HL-60 (cell line): ENCODE measurements at regions not wholly inside any gene's neighbourhood (a gene's known extent, or its start where the extent isn't known, plus 50 kb on each side); places are given as distances from the start of the nearest gene placed in this dataset.

Source experiments
- DNase-seq, 2 experiments: peaks; one replicate each; pipeline ENCODE4 v3.0.0-alpha.2; 2010 to 2020; ENCODE audit warnings: low read depth in 1 of 2, low spot score in 1 of 2
- H3K27ac ChIP-seq: fragments of 250-450 bp; sonication (Bioruptor Pico); replicated peaks from 2 replicates; pipeline ENCODE4 v1.5.1; 2020; ENCODE audit warnings: mild to moderate bottlenecking, moderate library complexity
- H3K27me3 ChIP-seq: fragments of 250-450 bp; sonication (Bioruptor Pico); 2 replicates; pipeline ENCODE4 v1.5.1; 2021; ENCODE audit warnings: mild to moderate bottlenecking, moderate library complexity; ENCODE audit not compliant: insufficient read depth, poor library complexity, severe bottlenecking
- H3K4me3 ChIP-seq: replicated peaks from 2 replicates; pipeline ENCODE4 v1.5.1; 2011; ENCODE audit warnings: mild to moderate bottlenecking, control low read depth, low read length; ENCODE audit not compliant: insufficient read depth
- CTCF ChIP-seq: IDR thresholded peaks from one replicate; pipeline ENCODE4 v1.5.1; 2011; ENCODE audit warnings: low read length, control low read depth, inconsistent platforms; ENCODE audit not compliant: insufficient read depth
- GABPA ChIP-seq: IDR thresholded peaks from 2 replicates; pipeline ENCODE4 v1.6.1; 2012; ENCODE audit warnings: low read depth
- POLR2AphosphoS5 ChIP-seq: IDR thresholded peaks from 2 replicates; pipeline ENCODE4 v1.6.1; 2012; ENCODE audit warnings: low read depth
- REST ChIP-seq: IDR thresholded peaks from 2 replicates; pipeline ENCODE4 v1.6.1; 2012; ENCODE audit warnings: low read depth; ENCODE audit not compliant: insufficient replicate concordance
- SPI1 ChIP-seq: IDR thresholded peaks from 2 replicates; pipeline ENCODE4 v1.6.1; 2012; ENCODE audit warnings: low read depth, mild to moderate bottlenecking, borderline replicate concordance

- no peak for DNase-seq
- Histone ChIP-seq H3K27me3 (no peaks in the 10 kb centered on the region), H3K27ac (no peak overlapping the region), H3K4me3 (no peak overlapping the region)
- TF ChIP-seq POLR2AphosphoS5 (no peak), REST (no peak), CTCF (no peak), GABPA (no peak), SPI1 (no peak)
These were observed 219.1 kb downstream of the SOCS6 start for GRCh38 chr18:70507970-70508369.

- Histone ChIP-seq H3K27me3 (no peaks in the 10 kb centered on the region), H3K27ac (no peak overlapping the region), H3K4me3 (no peak overlapping the region)
- no peak for TF ChIP-seq REST
- no peak for TF ChIP-seq CTCF
- TF ChIP-seq POLR2AphosphoS5 = no peak
- TF ChIP-seq SPI1 = no peak
- TF ChIP-seq GABPA = no peak
- no peak for DNase-seq
These were observed 217.7 kb downstream of the SOCS6 start for GRCh38 chr18:70506511-70506910.

GRCh38 chr18:70503060-70503459 lies 214.2 kb downstream of the SOCS6 start:
- H3K27ac ChIP-seq = no peak overlapping the region
- H3K27me3 ChIP-seq = peaks cover 3% of the 10 kb centered on the region
- DNase-seq = no peak
- TF ChIP-seq REST = no peak
- no peak for TF ChIP-seq POLR2AphosphoS5
- no peak for TF ChIP-seq CTCF
- no peak for TF ChIP-seq SPI1
- TF ChIP-seq GABPA = no peak
- H3K4me3 ChIP-seq = no peak overlapping the region
